ENCODE measurements at regions not wholly inside any gene's neighbourhood (a gene's known extent, or its start where the extent isn't known, plus 50 kb on each side); places are given as distances from the start of the nearest gene placed in this dataset.

DNA sequence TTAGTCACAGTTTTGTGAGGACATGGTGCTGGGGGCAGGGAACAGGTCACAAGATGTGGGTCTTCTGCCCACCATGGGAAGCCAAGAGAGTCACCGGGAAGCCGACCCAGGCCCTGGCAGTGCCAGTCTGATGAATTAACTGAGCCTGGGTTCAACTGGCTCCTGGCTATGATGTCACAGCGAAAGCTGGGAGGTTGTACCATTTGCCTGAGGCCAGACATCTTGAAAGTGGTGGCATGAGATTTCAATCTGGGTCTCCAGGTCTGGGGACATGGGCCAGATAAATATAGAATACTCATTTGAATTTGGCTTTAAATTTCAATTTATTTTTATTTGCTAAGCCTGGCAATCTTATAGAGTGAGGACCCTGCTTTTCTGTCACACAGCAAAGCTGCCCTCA is 280.9 kb downstream of the NSG2 start (continued):
- TF ChIP-seq, protein P1, sequence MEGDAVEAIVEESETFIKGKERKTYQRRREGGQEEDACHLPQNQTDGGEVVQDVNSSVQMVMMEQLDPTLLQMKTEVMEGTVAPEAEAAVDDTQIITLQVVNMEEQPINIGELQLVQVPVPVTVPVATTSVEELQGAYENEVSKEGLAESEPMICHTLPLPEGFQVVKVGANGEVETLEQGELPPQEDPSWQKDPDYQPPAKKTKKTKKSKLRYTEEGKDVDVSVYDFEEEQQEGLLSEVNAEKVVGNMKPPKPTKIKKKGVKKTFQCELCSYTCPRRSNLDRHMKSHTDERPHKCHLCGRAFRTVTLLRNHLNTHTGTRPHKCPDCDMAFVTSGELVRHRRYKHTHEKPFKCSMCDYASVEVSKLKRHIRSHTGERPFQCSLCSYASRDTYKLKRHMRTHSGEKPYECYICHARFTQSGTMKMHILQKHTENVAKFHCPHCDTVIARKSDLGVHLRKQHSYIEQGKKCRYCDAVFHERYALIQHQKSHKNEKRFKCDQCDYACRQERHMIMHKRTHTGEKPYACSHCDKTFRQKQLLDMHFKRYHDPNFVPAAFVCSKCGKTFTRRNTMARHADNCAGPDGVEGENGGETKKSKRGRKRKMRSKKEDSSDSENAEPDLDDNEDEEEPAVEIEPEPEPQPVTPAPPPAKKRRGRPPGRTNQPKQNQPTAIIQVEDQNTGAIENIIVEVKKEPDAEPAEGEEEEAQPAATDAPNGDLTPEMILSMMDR (IDR thresholded peaks at IDR 0.05 in 2 of 3, conservative IDR thresholded peaks at IDR 0.05 in 1 of 3; ENCODE audit: borderline replicate concordance in 1 of 3, insufficient read depth in 1 of 3, low read depth in 2 of 3, low read length in 2 of 3), result no peak
- no peak for TF ChIP-seq SRF (IDR thresholded peaks at IDR 0.05; ENCODE audit: low read depth)
- no peak for TF ChIP-seq FOSL1 (IDR thresholded peaks at IDR 0.05; ENCODE audit: low read depth)
- TF ChIP-seq POLR2AphosphoS5 (IDR thresholded peaks at IDR 0.05; ENCODE audit: low read depth, low read length), result no peak
- TF ChIP-seq, protein P2, sequence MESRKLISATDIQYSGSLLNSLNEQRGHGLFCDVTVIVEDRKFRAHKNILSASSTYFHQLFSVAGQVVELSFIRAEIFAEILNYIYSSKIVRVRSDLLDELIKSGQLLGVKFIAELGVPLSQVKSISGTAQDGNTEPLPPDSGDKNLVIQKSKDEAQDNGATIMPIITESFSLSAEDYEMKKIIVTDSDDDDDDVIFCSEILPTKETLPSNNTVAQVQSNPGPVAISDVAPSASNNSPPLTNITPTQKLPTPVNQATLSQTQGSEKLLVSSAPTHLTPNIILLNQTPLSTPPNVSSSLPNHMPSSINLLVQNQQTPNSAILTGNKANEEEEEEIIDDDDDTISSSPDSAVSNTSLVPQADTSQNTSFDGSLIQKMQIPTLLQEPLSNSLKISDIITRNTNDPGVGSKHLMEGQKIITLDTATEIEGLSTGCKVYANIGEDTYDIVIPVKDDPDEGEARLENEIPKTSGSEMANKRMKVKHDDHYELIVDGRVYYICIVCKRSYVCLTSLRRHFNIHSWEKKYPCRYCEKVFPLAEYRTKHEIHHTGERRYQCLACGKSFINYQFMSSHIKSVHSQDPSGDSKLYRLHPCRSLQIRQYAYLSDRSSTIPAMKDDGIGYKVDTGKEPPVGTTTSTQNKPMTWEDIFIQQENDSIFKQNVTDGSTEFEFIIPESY (IDR thresholded peaks at IDR 0.05; ENCODE audit: extremely low read depth, insufficient replicate concordance, low read length), result no peak
- TF ChIP-seq, protein P3, sequence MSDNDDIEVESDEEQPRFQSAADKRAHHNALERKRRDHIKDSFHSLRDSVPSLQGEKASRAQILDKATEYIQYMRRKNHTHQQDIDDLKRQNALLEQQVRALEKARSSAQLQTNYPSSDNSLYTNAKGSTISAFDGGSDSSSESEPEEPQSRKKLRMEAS (IDR thresholded peaks at IDR 0.05), result no peak
- no peak for TF ChIP-seq RAD21 (IDR thresholded peaks at IDR 0.05; ENCODE audit: low read depth)
- no peak for TF ChIP-seq ELF1 (IDR thresholded peaks at IDR 0.05; ENCODE audit: borderline replicate concordance, low read depth)
- no peak for TF ChIP-seq POLR2A (IDR thresholded peaks at IDR 0.05; ENCODE audit: borderline replicate concordance, extremely low read depth, insufficient read depth, insufficient read length)

DNA sequence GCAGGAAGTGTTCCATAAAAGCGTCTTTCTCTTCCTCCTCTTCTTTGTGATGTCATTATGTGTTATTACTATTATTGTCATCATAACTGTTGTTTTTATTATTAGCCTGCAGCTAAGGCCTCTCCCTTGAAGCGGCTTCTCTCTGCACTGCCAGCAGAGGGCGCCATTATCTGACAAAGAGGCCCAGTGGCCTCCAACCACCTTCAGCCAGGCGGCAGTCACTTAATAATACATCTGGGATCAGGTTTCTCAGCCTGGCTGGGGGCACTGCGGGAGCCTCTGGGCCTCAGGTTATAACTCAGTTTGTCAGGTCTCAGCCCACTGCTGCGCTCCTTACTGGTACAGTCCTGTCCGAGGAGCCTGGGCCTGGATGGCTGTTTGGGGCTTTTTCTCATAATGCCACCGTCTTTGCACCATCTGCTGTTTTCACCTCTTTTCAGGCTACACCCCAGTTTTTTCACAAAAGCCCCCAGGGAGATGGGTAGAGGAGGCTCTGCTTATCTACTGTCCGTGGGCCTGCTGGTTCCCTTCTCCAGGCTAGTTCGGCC is 281.9 kb downstream of the NSG2 start:
- Histone ChIP-seq H4K20me1 (ENCODE audit: insufficient read depth) (no peaks in the 10 kb centered on the region), H3K4me3 (replicated peaks in 1 of 2; ENCODE audit: low read depth in 1 of 2, low read length in 2 of 2) (no peak overlapping the region), H3K9me3 (ENCODE audit: control insufficient read depth in 1 of 2, insufficient read depth in 1 of 2, low read depth in 1 of 2, low read length in 2 of 2) (no peaks in the 10 kb centered on the region), H3K9ac (ENCODE audit: low read length) (no peak overlapping the region), H2AFZ (ENCODE audit: low read depth, low read length, poor library complexity, severe bottlenecking) (no peak overlapping the region), H3K36me3 (ENCODE audit: control insufficient read depth in 1 of 2, insufficient read depth in 2 of 2, low read length in 2 of 2) (no peaks in the 10 kb centered on the region), H3K27me3 (ENCODE audit: insufficient read depth, low read length) (peaks cover 10% of the 10 kb centered on the region), H3K4me1 (ENCODE audit: control insufficient read depth in 1 of 2, insufficient read depth in 2 of 2, low read length in 2 of 2) (peaks cover 14 to 25% of the 10 kb centered on the region in 2 experiments), H3K9me2 (ENCODE audit: insufficient read depth) (no peaks in the 10 kb centered on the region), H3K79me2 (ENCODE audit: insufficient read depth, low read length) (no peaks in the 10 kb centered on the region), H3K4me2 (ENCODE audit: low read length) (peak overlapping the region; percentile 41), H3K27ac (ENCODE audit: low read depth, low read length) (peak overlapping the region; percentile 9; the same call in 1 of the 2 replicates)
- RAD21 ChIA-PET (ENCODE audit: low non-redundant PET in 1 of 2, low total read pairs in 2 of 2, uncharacterized antibody in 2 of 2, unreplicated experiment in 2 of 2), result interaction anchor here (0.6 to 1.8 kb wide), 5 partner anchors 10 to 282 kb away, joined by 3 to 5 read pairs (median 3); partner anchors contain the start of gene NSG2 (in 1 of the 2)
- ATAC-seq (peak; percentile 87), DNase-seq (ENCODE audit: low read depth, low spot score) (peak; percentile 75)
- intact Hi-C loops (cut with micrococcal nuclease), result loop anchor here (1.0 to 10.0 kb wide), 5 partner anchors 91 to 607 kb away; no protein-coding TSS in a partner anchor
- POLR2A ChIA-PET, result no interaction called here
- no TSS peak for BruUV-seq (replicated peaks)
- CTCF ChIA-PET, result interaction anchor here (0.6 to 1.2 kb wide), 17 partner anchors 8 to 583 kb away, joined by 3 to 8 read pairs (median 4); partner anchors contain the start of gene NSG2
- TF ChIP-seq, protein P1 (IDR thresholded peaks at IDR 0.05 in 2 of 3, conservative IDR thresholded peaks at IDR 0.05 in 1 of 3; ENCODE audit: borderline replicate concordance in 1 of 3, insufficient read depth in 1 of 3, low read depth in 2 of 3, low read length in 2 of 3), result peak; percentile 86 to 97 (median 92)
- no peak for TF ChIP-seq POLR2AphosphoS5 (IDR thresholded peaks at IDR 0.05; ENCODE audit: low read depth, low read length)
- peak; percentile 94 for TF ChIP-seq RAD21 (IDR thresholded peaks at IDR 0.05; ENCODE audit: low read depth)

Data from HCT116 (cell line).